GM23338 (cell line): ENCODE measurements at regions not wholly inside any gene's neighbourhood (a gene's known extent, or its start where the extent isn't known, plus 50 kb on each side); places are given as distances from the start of the nearest gene placed in this dataset.

Experiments
- CTCF ChIP-seq, 2 experiments: fragments of 200-600 bp in 1 of 2; sonication (generic) in 1 of 2; conservative IDR thresholded peaks; 2 replicates each; pipeline versions ENCODE4 v1.5.1 to v1.6.1; 2016 to 2017; ENCODE audit warnings: antibody characterized with exemption in 2 of 2, low read depth in 2 of 2, mild to moderate bottlenecking in 2 of 2, moderate library complexity in 1 of 2
- EZH2 ChIP-seq: fragments of 200-600 bp; sonication (generic); IDR thresholded peaks from one replicate; pipeline ENCODE4 v1.8.0; 2017; ENCODE audit warnings: antibody characterized with exemption, mild to moderate bottlenecking, low read depth; ENCODE audit not compliant: unreplicated experiment
- EZH2phosphoT487 ChIP-seq: fragments of 200-600 bp; sonication (generic); IDR thresholded peaks from one replicate; pipeline ENCODE4 v1.8.1; 2018; ENCODE audit warnings: antibody characterized with exemption; ENCODE audit not compliant: unreplicated experiment
- JUNB ChIP-seq: IDR thresholded peaks from one replicate; pipeline ENCODE4 v1.6.1; 2016; ENCODE audit warnings: antibody characterized with exemption; ENCODE audit not compliant: unreplicated experiment
- NANOG ChIP-seq: IDR thresholded peaks from 2 replicates; pipeline ENCODE4 v1.6.1; 2016; ENCODE audit warnings: antibody characterized with exemption, borderline replicate concordance
- POLR2AphosphoS5 ChIP-seq: IDR thresholded peaks from 2 replicates; pipeline ENCODE4 v1.6.1; 2016; ENCODE audit warnings: antibody characterized with exemption, low read depth
- ZNF331 ChIP-seq: fragments of 250-450 bp; sonication (Bioruptor Pico); IDR thresholded peaks from 2 replicates; pipeline ENCODE4 v1.5.0; 2020; ENCODE audit warnings: low read depth, mild to moderate bottlenecking, moderate library complexity
- TF ChIP-seq, protein P1 (sequence below): IDR thresholded peaks from one replicate; pipeline ENCODE4 v1.6.1; 2018; ENCODE audit warnings: antibody characterized with exemption; ENCODE audit not compliant: unreplicated experiment

- TF ChIP-seq EZH2 (no peak), CTCF (conservative IDR thresholded peaks at IDR 0.05; ENCODE audit: low read depth in 2 of 2) (no peak), POLR2AphosphoS5 (no peak), ZNF331 (CRISPR knock-in tag) (no peak), JUNB (no peak), EZH2phosphoT487 (no peak), NANOG (no peak)
- TF ChIP-seq, protein P1, sequence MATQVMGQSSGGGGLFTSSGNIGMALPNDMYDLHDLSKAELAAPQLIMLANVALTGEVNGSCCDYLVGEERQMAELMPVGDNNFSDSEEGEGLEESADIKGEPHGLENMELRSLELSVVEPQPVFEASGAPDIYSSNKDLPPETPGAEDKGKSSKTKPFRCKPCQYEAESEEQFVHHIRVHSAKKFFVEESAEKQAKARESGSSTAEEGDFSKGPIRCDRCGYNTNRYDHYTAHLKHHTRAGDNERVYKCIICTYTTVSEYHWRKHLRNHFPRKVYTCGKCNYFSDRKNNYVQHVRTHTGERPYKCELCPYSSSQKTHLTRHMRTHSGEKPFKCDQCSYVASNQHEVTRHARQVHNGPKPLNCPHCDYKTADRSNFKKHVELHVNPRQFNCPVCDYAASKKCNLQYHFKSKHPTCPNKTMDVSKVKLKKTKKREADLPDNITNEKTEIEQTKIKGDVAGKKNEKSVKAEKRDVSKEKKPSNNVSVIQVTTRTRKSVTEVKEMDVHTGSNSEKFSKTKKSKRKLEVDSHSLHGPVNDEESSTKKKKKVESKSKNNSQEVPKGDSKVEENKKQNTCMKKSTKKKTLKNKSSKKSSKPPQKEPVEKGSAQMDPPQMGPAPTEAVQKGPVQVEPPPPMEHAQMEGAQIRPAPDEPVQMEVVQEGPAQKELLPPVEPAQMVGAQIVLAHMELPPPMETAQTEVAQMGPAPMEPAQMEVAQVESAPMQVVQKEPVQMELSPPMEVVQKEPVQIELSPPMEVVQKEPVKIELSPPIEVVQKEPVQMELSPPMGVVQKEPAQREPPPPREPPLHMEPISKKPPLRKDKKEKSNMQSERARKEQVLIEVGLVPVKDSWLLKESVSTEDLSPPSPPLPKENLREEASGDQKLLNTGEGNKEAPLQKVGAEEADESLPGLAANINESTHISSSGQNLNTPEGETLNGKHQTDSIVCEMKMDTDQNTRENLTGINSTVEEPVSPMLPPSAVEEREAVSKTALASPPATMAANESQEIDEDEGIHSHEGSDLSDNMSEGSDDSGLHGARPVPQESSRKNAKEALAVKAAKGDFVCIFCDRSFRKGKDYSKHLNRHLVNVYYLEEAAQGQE, result no peak
Observed at GRCh38 chr5:111635151-111635902, 121.7 kb downstream of the NREP start.
